Trophoblast cell (in vitro differentiated cells and primary cell): ENCODE measurements at regions not wholly inside any gene's neighbourhood (a gene's known extent, or its start where the extent isn't known, plus 50 kb on each side); places are given as distances from the start of the nearest gene placed in this dataset.

Experiments used
- DNase-seq, 2 donors: peaks; one replicate each; pipeline ENCODE4 v3.0.0-alpha.2; 2016
- H2AFZ ChIP-seq: 2 replicates; pipeline ENCODE4 v1.6.1; 2013; ENCODE audit warnings: low read length, moderate library complexity, mild to moderate bottlenecking; ENCODE audit not compliant: insufficient read depth, poor library complexity
- H2AK5ac ChIP-seq: 2 replicates; pipeline ENCODE4 v1.6.1; 2013; ENCODE audit warnings: mild to moderate bottlenecking, low read length
- H2BK120ac ChIP-seq: 2 replicates; pipeline ENCODE4 v1.6.1; 2013; ENCODE audit warnings: low read length, mild to moderate bottlenecking, moderate library complexity; ENCODE audit not compliant: insufficient read depth, poor library complexity
- H2BK12ac ChIP-seq: 2 replicates; pipeline ENCODE4 v1.6.1; 2013; ENCODE audit warnings: mild to moderate bottlenecking, low read length, moderate library complexity
- H2BK5ac ChIP-seq: 2 replicates; pipeline ENCODE4 v1.6.1; 2013; ENCODE audit warnings: low read length, low read depth, moderate library complexity, mild to moderate bottlenecking; ENCODE audit not compliant: poor library complexity
- H3K14ac ChIP-seq: 2 replicates; pipeline ENCODE4 v1.6.1; 2013; ENCODE audit warnings: mild to moderate bottlenecking, low read length
- H3K18ac ChIP-seq: 2 replicates; pipeline ENCODE4 v1.6.1; 2013; ENCODE audit warnings: mild to moderate bottlenecking, low read length
- H3K23ac ChIP-seq: 2 replicates; pipeline ENCODE4 v1.6.1; 2013; ENCODE audit warnings: low read length
- H3K27ac ChIP-seq: 2 replicates; pipeline ENCODE4 v1.5.1; 2013; ENCODE audit warnings: low read depth, mild to moderate bottlenecking, inconsistent platforms, low read length, moderate library complexity
- H3K27me3 ChIP-seq: 2 replicates; pipeline ENCODE4 v1.6.1; 2013; ENCODE audit warnings: inconsistent platforms, mild to moderate bottlenecking, low read length, moderate library complexity; ENCODE audit not compliant: insufficient read depth
- H3K36me3 ChIP-seq, 2 experiments: 1 replicate in 1 of 2; 2 replicates in 1 of 2; pipeline ENCODE4 v1.6.1; 2013; ENCODE audit warnings: low read length in 2 of 2, mild to moderate bottlenecking in 2 of 2, moderate library complexity in 1 of 2; ENCODE audit not compliant: insufficient read depth in 2 of 2, control insufficient read depth in 1 of 2
- H3K4ac ChIP-seq: 2 replicates; pipeline ENCODE4 v1.6.1; 2013; ENCODE audit warnings: low read depth, mild to moderate bottlenecking, low read length, moderate library complexity
- H3K4me1 ChIP-seq, 2 experiments: 1 replicate in 1 of 2; 2 replicates in 1 of 2; pipeline ENCODE4 v1.6.1; 2013; ENCODE audit warnings: low read length in 2 of 2, mild to moderate bottlenecking in 2 of 2, moderate library complexity in 1 of 2; ENCODE audit not compliant: insufficient read depth in 2 of 2, control insufficient read depth in 1 of 2
- H3K4me2 ChIP-seq: 2 replicates; pipeline ENCODE4 v1.6.1; 2013; ENCODE audit warnings: inconsistent platforms, mild to moderate bottlenecking, low read length, moderate library complexity
- H3K4me3 ChIP-seq: 2 replicates; pipeline ENCODE4 v1.5.1; 2013; ENCODE audit warnings: mild to moderate bottlenecking, low read depth, low read length, inconsistent platforms
- H3K79me1 ChIP-seq: one replicate; pipeline ENCODE4 v1.6.1; 2013; ENCODE audit warnings: low read length
- H3K79me2 ChIP-seq: 2 replicates; pipeline ENCODE4 v1.6.1; 2013; ENCODE audit warnings: low read length, mild to moderate bottlenecking; ENCODE audit not compliant: control insufficient read depth, insufficient read depth, poor library complexity
- H3K9ac ChIP-seq: 2 replicates; pipeline ENCODE4 v1.6.1; 2013; ENCODE audit warnings: mild to moderate bottlenecking, low read length
- H3K9me3 ChIP-seq: 2 replicates; pipeline ENCODE4 v1.6.1; 2013; ENCODE audit warnings: low read depth, mild to moderate bottlenecking, control low read depth, inconsistent platforms, low read length; ENCODE audit not compliant: insufficient read depth
- H4K12ac ChIP-seq: 2 replicates; pipeline ENCODE4 v1.6.1; 2013; ENCODE audit warnings: low read depth, mild to moderate bottlenecking, low read length, moderate library complexity
- H4K8ac ChIP-seq: 2 replicates; pipeline ENCODE4 v1.6.1; 2013; ENCODE audit warnings: low read depth, mild to moderate bottlenecking, low read length, moderate library complexity
- H4K91ac ChIP-seq: one replicate; pipeline ENCODE4 v1.6.1; 2013; ENCODE audit warnings: low read depth, mild to moderate bottlenecking, low read length, moderate library complexity
- WGBS: extraction: QIAGEN DNeasy Blood & Tissue Kit; methylation state at CpG from one replicate; pipeline ENCODE4 v1.1.7; 2013; ENCODE audit warnings: missing lambda C conversion rate; ENCODE audit not compliant: insufficient read length, insufficient coverage; ENCODE audit errors: extremely low coverage; 5-methylcytosine and 5-hydroxymethylcytosine counted together

GRCh38 chr11:39021539-39021938, 2423.5 kb upstream of the RAG2 start:
- Histone ChIP-seq H3K79me2 (no peaks in the 10 kb centered on the region), H3K27ac (no peak overlapping the region), H3K9ac (no peak overlapping the region), H3K14ac (no peak overlapping the region), H2BK120ac (no peak overlapping the region), H3K36me3 (no peaks in the 10 kb centered on the region), H2BK5ac (no peak overlapping the region), H3K79me1 (no peaks in the 10 kb centered on the region), H2BK12ac (no peak overlapping the region), H3K4me2 (no peak overlapping the region), H4K8ac (no peak overlapping the region), H3K4ac (no peak overlapping the region), H2AK5ac (no peak overlapping the region), H3K9me3 (no peaks in the 10 kb centered on the region), H3K18ac (no peak overlapping the region), H3K27me3 (no peaks in the 10 kb centered on the region), H3K4me1 (no peaks in the 10 kb centered on the region), H4K12ac (no peak overlapping the region), H3K4me3 (no peak overlapping the region), H2AFZ (no peak overlapping the region), H3K23ac (no peak overlapping the region), H4K91ac (no peak overlapping the region)
- WGBS = no CpG with 5 or more reads among the region's 5 CpGs
- no peak for DNase-seq

DNA sequence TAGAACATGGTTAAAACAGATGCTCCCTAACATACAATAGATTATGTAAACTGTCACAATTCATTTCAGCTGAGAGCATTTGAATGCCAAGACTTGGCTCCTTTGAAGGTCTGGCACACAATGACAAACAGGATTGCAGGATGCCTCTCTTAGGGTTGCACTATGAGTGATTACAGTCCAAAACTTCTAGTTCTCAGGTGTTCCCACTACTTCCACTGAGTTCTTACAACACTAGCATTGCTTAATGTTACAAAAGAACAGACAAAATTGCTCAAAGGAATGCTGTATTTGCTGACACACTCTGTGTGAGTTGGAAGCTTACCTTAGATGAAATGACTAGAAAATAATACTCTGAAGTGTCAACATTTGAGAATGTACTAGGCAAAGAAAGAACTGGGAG, 2413.8 kb upstream of the RAG2 start:
- H3K79me2 ChIP-seq = no peaks in the 10 kb centered on the region
- no peak overlapping the region for H2BK5ac ChIP-seq
- no peak overlapping the region for H3K27ac ChIP-seq
- H2BK12ac ChIP-seq = no peak overlapping the region
- no peak overlapping the region for H4K91ac ChIP-seq
- no peak overlapping the region for H3K23ac ChIP-seq
- H4K8ac ChIP-seq = no peak overlapping the region
- H3K79me1 ChIP-seq = no peaks in the 10 kb centered on the region
- no peaks in the 10 kb centered on the region for H3K27me3 ChIP-seq
- no peak overlapping the region for H3K4me3 ChIP-seq
- H3K9me3 ChIP-seq = no peaks in the 10 kb centered on the region
- H3K4me1 ChIP-seq = no peaks in the 10 kb centered on the region
- H3K36me3 ChIP-seq = no peaks in the 10 kb centered on the region
- H2AFZ ChIP-seq = no peak overlapping the region
- DNase-seq = peak in 1 of 2 donors; percentile 25
- no peak overlapping the region for H3K4me2 ChIP-seq
- no peak overlapping the region for H4K12ac ChIP-seq
- H3K18ac ChIP-seq = no peak overlapping the region
- no peak overlapping the region for H3K4ac ChIP-seq
- no peak overlapping the region for H3K9ac ChIP-seq
- H2AK5ac ChIP-seq = no peak overlapping the region
- H2BK120ac ChIP-seq = no peak overlapping the region
- no peak overlapping the region for H3K14ac ChIP-seq

GRCh38 chr11:38990841-38991240, 2392.8 kb upstream of the RAG2 start:
- Histone ChIP-seq H3K9ac (no peak overlapping the region), H3K79me2 (no peaks in the 10 kb centered on the region)
- no CpG with 5 or more reads among the region's 2 CpGs for WGBS

GRCh38 chr11:38990139-38990538, 2392.1 kb upstream of the RAG2 start:
- no CpG with 5 or more reads among the region's 5 CpGs for WGBS
- Histone ChIP-seq H4K12ac (no peak overlapping the region), H3K27me3 (no peaks in the 10 kb centered on the region), H4K91ac (no peak overlapping the region), H3K79me2 (no peaks in the 10 kb centered on the region), H3K9ac (no peak overlapping the region), H3K14ac (no peak overlapping the region), H4K8ac (no peak overlapping the region), H3K18ac (no peak overlapping the region), H2BK120ac (no peak overlapping the region), H3K79me1 (no peaks in the 10 kb centered on the region), H2BK5ac (no peak overlapping the region), H3K4me1 (no peaks in the 10 kb centered on the region), H2AK5ac (no peak overlapping the region), H2BK12ac (no peak overlapping the region), H3K23ac (no peak overlapping the region), H3K9me3 (no peaks in the 10 kb centered on the region), H3K36me3 (no peaks in the 10 kb centered on the region), H2AFZ (no peak overlapping the region), H3K4me2 (no peak overlapping the region), H3K4me3 (no peak overlapping the region), H3K4ac (no peak overlapping the region), H3K27ac (no peak overlapping the region)
- DNase-seq = no peak

More at GRCh38 chr11:38990841-38991240, 2392.8 kb upstream of the RAG2 start:
- Histone ChIP-seq H3K14ac (no peak overlapping the region), H2BK5ac (no peak overlapping the region), H3K4me2 (no peak overlapping the region), H2AFZ (no peak overlapping the region), H3K4ac (no peak overlapping the region), H3K18ac (no peak overlapping the region), H3K4me1 (no peaks in the 10 kb centered on the region), H4K12ac (no peak overlapping the region), H3K36me3 (no peaks in the 10 kb centered on the region), H2BK12ac (no peak overlapping the region), H4K91ac (no peak overlapping the region), H3K23ac (no peak overlapping the region), H3K27me3 (no peaks in the 10 kb centered on the region), H3K27ac (no peak overlapping the region), H2BK120ac (no peak overlapping the region), H3K79me1 (no peaks in the 10 kb centered on the region), H2AK5ac (no peak overlapping the region), H4K8ac (no peak overlapping the region), H3K4me3 (no peak overlapping the region), H3K9me3 (no peaks in the 10 kb centered on the region)
- no peak for DNase-seq
